Gastroesophageal sphincter (tissue), 4 donors: ENCODE measurements at regions not wholly inside any gene's neighbourhood (a gene's known extent, or its start where the extent isn't known, plus 50 kb on each side); places are given as distances from the start of the nearest gene placed in this dataset.
A peak's percentile ranks its signal among the peaks of the same experiment; 100 is the strongest.
"Not testable (repeated sequence)": the region's sequence is repeated elsewhere in the genome, so short reads cannot be mapped to it uniquely, and the experiment has no call there.

Experiments used
- ATAC-seq: fragments of 150-250 bp; one replicate; pipeline ENCODE4 v1.9.1; 2016; ENCODE audit warnings: mild to moderate bottlenecking, moderate library complexity
- H3K27ac ChIP-seq, 4 donors: fragments of 200-600 bp; sonication (generic) in 3 of 4; 1 replicate in 3 of 4; 2 replicates in 1 of 4; pipeline ENCODE4 v1.5.1; 2016 to 2019
- H3K27me3 ChIP-seq: fragments of 200-600 bp; sonication (generic); one replicate; pipeline ENCODE4 v1.5.1; 2019
- H3K36me3 ChIP-seq, 2 donors: fragments of 200-600 bp; sonication (generic); one replicate each; pipeline ENCODE4 v1.5.1; 2019; ENCODE audit warnings: control low read depth in 1 of 2
- H3K4me1 ChIP-seq, 3 donors: fragments of 200-600 bp; sonication (generic); 1 replicate in 2 of 3; 2 replicates in 1 of 3; pipeline ENCODE4 v1.5.1; 2016 to 2019; ENCODE audit warnings: control low read depth in 2 of 3
- H3K4me3 ChIP-seq, 2 donors: fragments of 200-600 bp; sonication (generic); one replicate each; pipeline ENCODE4 v1.5.1; 2019; ENCODE audit warnings: mild to moderate bottlenecking in 1 of 2, moderate library complexity in 1 of 2
- H3K9me3 ChIP-seq, 3 donors: fragments of 200-600 bp; sonication (generic); one replicate each; pipeline ENCODE4 v1.5.1; 2017 to 2019; ENCODE audit warnings: control low read depth in 2 of 3
- CTCF ChIP-seq, 4 experiments: fragments of 200-600 bp in 2 of 4; fragments of 450-650 bp in 2 of 4; sonication (generic) in 1 of 4; IDR thresholded peaks; one replicate each; pipeline ENCODE4 v1.5.1; 2017 to 2019; ENCODE audit warnings: antibody characterized with exemption in 4 of 4, mild to moderate bottlenecking in 2 of 4, moderate library complexity in 2 of 4
- EP300 ChIP-seq: sonication (generic); formaldehyde crosslinking; IDR thresholded peaks from one replicate; pipeline ENCODE4 v1.6.1; 2017; ENCODE audit warnings: antibody characterized with exemption, mild to moderate bottlenecking
- POLR2A ChIP-seq, 2 donors: fragments of 450-650 bp; IDR thresholded peaks; one replicate each; pipeline ENCODE4 v1.6.1; 2017; ENCODE audit warnings: antibody characterized with exemption in 2 of 2, mild to moderate bottlenecking in 2 of 2, moderate library complexity in 1 of 2
- POLR2AphosphoS5 ChIP-seq: sonication (generic); formaldehyde crosslinking; IDR thresholded peaks from one replicate; pipeline ENCODE4 v1.6.1; 2017; ENCODE audit warnings: antibody characterized with exemption
- WGBS, 2 donors: methylation state at CpG; one replicate each; pipeline ENCODE4 v1.1.5; 2018; ENCODE audit warnings: low coverage in 1 of 2; 5-methylcytosine and 5-hydroxymethylcytosine counted together

- Histone ChIP-seq H3K27me3 (no peaks in the 10 kb centered on the region), H3K4me3 (no peak overlapping the region)
- 87 to 93% methylated on average over 1 of the region's 1 CpG for WGBS, 2 donors
Observed at GRCh38 chr4:57740625-57741190, 630.5 kb upstream of the IGFBP7 start.

GRCh38 chr4:57736781-57737180, 626.6 kb upstream of the IGFBP7 start:
- no peak overlapping the region for H3K27ac ChIP-seq
- H3K27me3 ChIP-seq = no peaks in the 10 kb centered on the region
- H3K4me1 ChIP-seq = peaks cover 0 to 20% (median 3%) of the 10 kb centered on the region in 3 donors
- no peaks in the 10 kb centered on the region for H3K9me3 ChIP-seq
- H3K36me3 ChIP-seq = no peaks in the 10 kb centered on the region
- 31 to 46% methylated on average over 3 of the region's 3 CpGs for WGBS, 2 donors
- H3K4me3 ChIP-seq = no peak overlapping the region
- no peak for ATAC-seq
- TF ChIP-seq CTCF (IDR thresholded peaks at IDR 0.05) (no peak), POLR2AphosphoS5 (no peak), EP300 (no peak), POLR2A (IDR thresholded peaks at IDR 0.05) (no peak)

More at GRCh38 chr4:57740625-57741190, 630.5 kb upstream of the IGFBP7 start:
- TF ChIP-seq EP300 (no peak), POLR2A (IDR thresholded peaks at IDR 0.05) (no peak), CTCF (IDR thresholded peaks at IDR 0.05) (no peak), POLR2AphosphoS5 (no peak)
- Histone ChIP-seq H3K9me3 (peaks cover 0 to 12% (median 0%) of the 10 kb centered on the region in 3 donors), H3K36me3 (no peaks in the 10 kb centered on the region), H3K27ac (no peak overlapping the region), H3K4me1 (peaks cover 0 to 7% (median 0%) of the 10 kb centered on the region in 3 donors)
- no peak for ATAC-seq

GRCh38 chr4:57734104-57734670, 624.0 kb upstream of the IGFBP7 start:
- no peak for ATAC-seq
- Histone ChIP-seq H3K36me3 (no peaks in the 10 kb centered on the region), H3K4me1 (peaks cover 0 to 20% (median 3%) of the 10 kb centered on the region in 3 donors), H3K9me3 (no peaks in the 10 kb centered on the region), H3K4me3 (no peak overlapping the region), H3K27me3 (no peaks in the 10 kb centered on the region), H3K27ac (peak overlapping the region in 1 of 4 donors; percentile 10)
- TF ChIP-seq EP300 (no peak), POLR2A (IDR thresholded peaks at IDR 0.05) (no peak), POLR2AphosphoS5 (no peak), CTCF (IDR thresholded peaks at IDR 0.05) (no peak)
- WGBS, 2 donors = 39 to 78% methylated on average over 1 to 4 of the region's 4 CpGs

GRCh38 chr4:57729775-57730570, 619.8 kb upstream of the IGFBP7 start:
- not testable (repeated sequence) for H3K9me3 ChIP-seq, H3K4me3 ChIP-seq, H3K27me3 ChIP-seq, H3K27ac ChIP-seq, H3K36me3 ChIP-seq, ATAC-seq
- peaks cover 0 to 22% (median 3%) of the 10 kb centered on the region in 3 donors for H3K4me1 ChIP-seq
- WGBS, 2 donors = 90% methylated on average over 2 of the region's 33 CpGs; no CpG with 5 or more reads in 1 of the 2 donors

GRCh38 chr4:57726154-57726553, 616.0 kb upstream of the IGFBP7 start:
- no peak overlapping the region for H3K27ac ChIP-seq
- no peak for ATAC-seq
- TF ChIP-seq POLR2AphosphoS5 (no peak), POLR2A (IDR thresholded peaks at IDR 0.05) (no peak), CTCF (IDR thresholded peaks at IDR 0.05) (no peak), EP300 (no peak)
- H3K4me3 ChIP-seq = no peak overlapping the region
- H3K27me3 ChIP-seq = no peaks in the 10 kb centered on the region
- no peaks in the 10 kb centered on the region for H3K9me3 ChIP-seq
- peaks cover 0 to 8% (median 0%) of the 10 kb centered on the region in 3 donors for H3K4me1 ChIP-seq
- H3K36me3 ChIP-seq = no peaks in the 10 kb centered on the region
- 59 to 68% methylated on average over 2 of the region's 2 CpGs for WGBS, 2 donors
